ENCODE measurements at regions not wholly inside any gene's neighbourhood (a gene's known extent, or its start where the extent isn't known, plus 50 kb on each side); places are given as distances from the start of the nearest gene placed in this dataset.

DNA sequence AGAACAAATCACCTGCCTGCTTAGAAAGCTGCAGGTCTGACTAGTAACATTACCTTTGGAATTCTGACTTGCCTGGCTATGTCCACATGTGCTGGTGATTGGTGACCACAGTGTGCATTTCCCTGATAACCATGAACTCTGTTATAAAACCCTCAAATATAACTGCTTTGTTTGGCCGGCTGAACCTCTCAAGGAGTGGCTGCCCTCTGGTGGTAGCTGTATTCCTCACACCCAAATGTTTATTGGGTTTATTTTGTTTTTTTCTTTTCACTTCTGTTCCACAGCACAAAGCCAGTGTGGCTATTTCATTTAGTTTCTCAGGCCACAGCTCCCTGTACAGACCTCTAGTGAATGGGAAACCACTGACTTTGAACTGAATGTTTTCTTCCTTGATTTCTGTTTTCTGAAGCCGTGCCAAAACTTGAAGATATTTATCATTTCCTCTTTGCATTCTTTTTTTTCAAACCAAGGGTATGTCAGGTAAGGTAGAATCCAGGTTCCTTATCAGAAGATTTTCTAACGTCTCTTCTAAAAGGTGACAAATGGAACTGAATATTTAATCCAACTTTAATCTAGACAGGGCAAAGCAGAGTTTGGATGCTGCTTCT, 549.0 kb upstream of the VRK2 start:
- Histone ChIP-seq H3K4me1 (ENCODE audit: control insufficient read depth in 1 of 2, insufficient read depth in 1 of 2, low read depth in 1 of 2, low read length in 1 of 2) (no peaks in the 10 kb centered on the region), H3K36me3 (no peaks in the 10 kb centered on the region), H3K4me3 (ENCODE audit: low read depth in 1 of 2, low read length in 1 of 2) (no peak overlapping the region), H3K9me3 (no peaks in the 10 kb centered on the region), H3K27ac (no peak overlapping the region), H3K27me3 (no peaks in the 10 kb centered on the region)
- TF ChIP-seq, protein P1, sequence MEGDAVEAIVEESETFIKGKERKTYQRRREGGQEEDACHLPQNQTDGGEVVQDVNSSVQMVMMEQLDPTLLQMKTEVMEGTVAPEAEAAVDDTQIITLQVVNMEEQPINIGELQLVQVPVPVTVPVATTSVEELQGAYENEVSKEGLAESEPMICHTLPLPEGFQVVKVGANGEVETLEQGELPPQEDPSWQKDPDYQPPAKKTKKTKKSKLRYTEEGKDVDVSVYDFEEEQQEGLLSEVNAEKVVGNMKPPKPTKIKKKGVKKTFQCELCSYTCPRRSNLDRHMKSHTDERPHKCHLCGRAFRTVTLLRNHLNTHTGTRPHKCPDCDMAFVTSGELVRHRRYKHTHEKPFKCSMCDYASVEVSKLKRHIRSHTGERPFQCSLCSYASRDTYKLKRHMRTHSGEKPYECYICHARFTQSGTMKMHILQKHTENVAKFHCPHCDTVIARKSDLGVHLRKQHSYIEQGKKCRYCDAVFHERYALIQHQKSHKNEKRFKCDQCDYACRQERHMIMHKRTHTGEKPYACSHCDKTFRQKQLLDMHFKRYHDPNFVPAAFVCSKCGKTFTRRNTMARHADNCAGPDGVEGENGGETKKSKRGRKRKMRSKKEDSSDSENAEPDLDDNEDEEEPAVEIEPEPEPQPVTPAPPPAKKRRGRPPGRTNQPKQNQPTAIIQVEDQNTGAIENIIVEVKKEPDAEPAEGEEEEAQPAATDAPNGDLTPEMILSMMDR (IDR thresholded peaks at IDR 0.05), result peak; percentile 20

DNA sequence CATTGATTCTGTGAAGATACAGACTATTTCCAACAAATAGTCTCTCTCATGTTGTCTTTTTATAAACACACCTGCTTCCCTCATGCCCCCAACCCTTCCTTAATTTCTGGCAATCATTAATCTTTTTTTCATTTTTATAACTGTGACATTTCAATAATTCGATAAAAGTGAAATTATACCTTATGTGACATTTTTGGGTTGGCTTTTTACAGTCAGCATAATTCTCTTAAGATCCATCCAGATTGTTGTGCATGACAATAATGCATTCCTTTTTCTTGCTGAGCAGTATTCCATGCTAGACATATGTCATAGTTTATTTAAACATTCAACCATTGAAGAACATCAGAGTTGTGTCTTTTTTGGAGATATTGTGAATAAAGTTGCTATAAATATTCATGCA, 541.8 kb upstream of the VRK2 start:
- H3K4me3 ChIP-seq (ENCODE audit: low read depth in 1 of 2, low read length in 1 of 2), result no peak overlapping the region
- H3K27ac ChIP-seq, result no peak overlapping the region
- H3K36me3 ChIP-seq, result no peaks in the 10 kb centered on the region
- TF ChIP-seq, protein P1 (IDR thresholded peaks at IDR 0.05), result no peak
- no peaks in the 10 kb centered on the region for H3K9me3 ChIP-seq
- no peaks in the 10 kb centered on the region for H3K27me3 ChIP-seq
- no peaks in the 10 kb centered on the region for H3K4me1 ChIP-seq (ENCODE audit: control insufficient read depth in 1 of 2, insufficient read depth in 1 of 2, low read depth in 1 of 2, low read length in 1 of 2)

DNA sequence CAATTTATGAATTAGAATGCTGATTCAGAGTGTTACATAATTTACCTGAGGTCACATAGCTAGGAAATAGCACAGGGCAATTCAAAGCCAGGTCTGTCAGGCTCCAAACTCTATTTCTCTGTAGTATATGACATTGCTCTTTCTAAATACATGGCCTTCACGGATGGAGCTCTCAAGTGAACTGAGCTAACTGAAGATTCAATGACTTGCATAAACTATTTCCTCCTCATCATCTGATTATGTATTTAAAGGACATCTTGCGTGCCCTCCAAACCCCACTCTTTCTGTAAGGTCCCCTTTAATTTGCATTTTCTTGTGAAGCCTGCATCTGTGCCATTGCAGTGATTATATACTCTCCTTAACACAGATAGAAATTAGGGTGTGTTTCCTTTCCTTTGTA, 537.4 kb upstream of the VRK2 start:
- Histone ChIP-seq H3K27me3 (no peaks in the 10 kb centered on the region), H3K9me3 (no peaks in the 10 kb centered on the region), H3K4me1 (ENCODE audit: control insufficient read depth in 1 of 2, insufficient read depth in 1 of 2, low read depth in 1 of 2, low read length in 1 of 2) (no peaks in the 10 kb centered on the region), H3K4me3 (ENCODE audit: low read depth in 1 of 2, low read length in 1 of 2) (no peak overlapping the region), H3K27ac (no peak overlapping the region), H3K36me3 (no peaks in the 10 kb centered on the region)
- TF ChIP-seq, protein P1 (IDR thresholded peaks at IDR 0.05), result no peak

DNA sequence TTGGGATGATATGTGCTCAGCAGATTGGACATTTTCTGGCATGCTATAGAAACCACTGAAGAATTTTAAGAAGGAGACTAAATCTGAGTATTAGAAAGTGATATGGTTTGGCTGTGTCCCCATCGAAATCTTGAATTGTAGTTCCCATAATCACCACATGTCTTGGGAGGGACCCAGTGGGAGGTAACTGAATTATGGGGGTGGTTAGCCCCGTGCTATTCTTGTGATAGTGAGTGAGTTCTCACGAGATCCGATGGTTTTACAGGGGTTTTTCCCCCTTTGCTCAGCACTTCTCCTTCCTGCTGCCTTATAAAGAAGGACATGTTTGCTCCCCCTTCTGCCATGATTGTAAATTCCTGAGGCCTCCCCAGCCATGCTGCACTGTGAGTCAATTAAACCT, 535.9 kb upstream of the VRK2 start:
- Histone ChIP-seq H3K27ac (no peak overlapping the region), H3K36me3 (no peaks in the 10 kb centered on the region), H3K9me3 (no peaks in the 10 kb centered on the region), H3K4me3 (ENCODE audit: low read depth in 1 of 2, low read length in 1 of 2) (no peak overlapping the region), H3K4me1 (ENCODE audit: control insufficient read depth in 1 of 2, insufficient read depth in 1 of 2, low read depth in 1 of 2, low read length in 1 of 2) (no peaks in the 10 kb centered on the region), H3K27me3 (peaks cover 4% of the 10 kb centered on the region)
- TF ChIP-seq, protein P1 (IDR thresholded peaks at IDR 0.05), result no peak

DNA sequence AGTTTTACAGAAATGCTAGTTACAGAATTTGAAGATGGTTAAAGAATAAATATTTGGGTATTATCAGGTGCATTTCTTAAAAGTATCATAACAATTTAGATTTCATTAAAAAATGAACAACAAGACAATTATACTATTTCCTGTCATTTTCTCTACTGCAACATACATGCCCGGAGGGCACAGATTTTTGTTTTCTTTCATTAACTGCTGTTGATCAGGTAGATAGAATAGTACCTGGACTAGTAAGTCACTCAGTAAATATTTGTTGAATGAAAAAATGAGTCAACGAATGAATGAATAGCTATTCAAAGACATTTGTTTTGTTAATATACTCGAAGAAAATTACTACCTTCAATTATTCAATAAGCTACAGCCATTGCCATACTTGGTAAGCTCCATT, 531.2 kb upstream of the VRK2 start:
- no peak overlapping the region for H3K4me3 ChIP-seq (ENCODE audit: low read depth in 1 of 2, low read length in 1 of 2)
- peaks cover 11% of the 10 kb centered on the region for H3K27me3 ChIP-seq
- H3K9me3 ChIP-seq, result no peaks in the 10 kb centered on the region
- H3K36me3 ChIP-seq, result no peaks in the 10 kb centered on the region
- TF ChIP-seq, protein P1 (IDR thresholded peaks at IDR 0.05), result no peak
- H3K27ac ChIP-seq, result no peak overlapping the region
- no peaks in the 10 kb centered on the region for H3K4me1 ChIP-seq (ENCODE audit: control insufficient read depth in 1 of 2, insufficient read depth in 1 of 2, low read depth in 1 of 2, low read length in 1 of 2)

All from neutrophil (primary cell).